Coronary artery (tissue), 2 donors: ENCODE measurements at regions not wholly inside any gene's neighbourhood (a gene's known extent, or its start where the extent isn't known, plus 50 kb on each side); places are given as distances from the start of the nearest gene placed in this dataset.

Experiments used
- DNase-seq: peaks from one replicate; pipeline ENCODE4 v3.0.0-alpha.2; 2017; ENCODE audit warnings: low spot score
- H3K27ac ChIP-seq, 2 donors: fragments of 200-600 bp; sonication (generic); one replicate each; pipeline ENCODE4 v1.5.1; 2016 to 2019
- H3K4me3 ChIP-seq: fragments of 200-600 bp; sonication (generic); 2 replicates; pipeline ENCODE4 v1.5.1; 2016; ENCODE audit warnings: mild to moderate bottlenecking, moderate library complexity
- CTCF ChIP-seq: fragments of 200-600 bp; sonication (generic); IDR thresholded peaks from one replicate; pipeline ENCODE4 v1.5.1; 2019; ENCODE audit warnings: antibody characterized with exemption

GRCh38 chr15:87269566-87269965, 987.0 kb downstream of the NTRK3 start:
- DNase-seq = no peak
- Histone ChIP-seq H3K27ac (no peak overlapping the region), H3K4me3 (no peak overlapping the region)
- TF ChIP-seq CTCF = no peak

- DNase-seq = no peak
- TF ChIP-seq CTCF = no peak
- H3K4me3 ChIP-seq = no peak overlapping the region
- H3K27ac ChIP-seq = no peak overlapping the region
Measured at GRCh38 chr15:87268675-87269074, 987.9 kb downstream of the NTRK3 start.

GRCh38 chr15:87267798-87268197, 988.7 kb downstream of the NTRK3 start:
- Histone ChIP-seq H3K27ac (no peak overlapping the region), H3K4me3 (no peak overlapping the region)
- no peak for TF ChIP-seq CTCF
- DNase-seq = no peak

GRCh38 chr15:87263871-87264270, 992.7 kb downstream of the NTRK3 start:
- TF ChIP-seq CTCF = no peak
- Histone ChIP-seq H3K4me3 (no peak overlapping the region), H3K27ac (no peak overlapping the region)
- DNase-seq = no peak

- TF ChIP-seq CTCF = no peak
- H3K4me3 ChIP-seq = no peak overlapping the region
- H3K27ac ChIP-seq = no peak overlapping the region
- no peak for DNase-seq
Measured at GRCh38 chr15:87263296-87263695, 993.2 kb downstream of the NTRK3 start.

- no peak for TF ChIP-seq CTCF
- Histone ChIP-seq H3K27ac (no peak overlapping the region), H3K4me3 (no peak overlapping the region)
- DNase-seq = no peak
Measured at GRCh38 chr15:87245592-87245991, 1010.9 kb downstream of the NTRK3 start.

GRCh38 chr15:87243474-87243873, 1013.1 kb downstream of the NTRK3 start:
- no peak for DNase-seq
- H3K4me3 ChIP-seq = no peak overlapping the region

More at GRCh38 chr15:87243474-87243873, 1013.1 kb downstream of the NTRK3 start:
- H3K27ac ChIP-seq = no peak overlapping the region
- no peak for TF ChIP-seq CTCF
